ENCODE measurements at regions not wholly inside any gene's neighbourhood (a gene's known extent, or its start where the extent isn't known, plus 50 kb on each side); places are given as distances from the start of the nearest gene placed in this dataset.

DNA sequence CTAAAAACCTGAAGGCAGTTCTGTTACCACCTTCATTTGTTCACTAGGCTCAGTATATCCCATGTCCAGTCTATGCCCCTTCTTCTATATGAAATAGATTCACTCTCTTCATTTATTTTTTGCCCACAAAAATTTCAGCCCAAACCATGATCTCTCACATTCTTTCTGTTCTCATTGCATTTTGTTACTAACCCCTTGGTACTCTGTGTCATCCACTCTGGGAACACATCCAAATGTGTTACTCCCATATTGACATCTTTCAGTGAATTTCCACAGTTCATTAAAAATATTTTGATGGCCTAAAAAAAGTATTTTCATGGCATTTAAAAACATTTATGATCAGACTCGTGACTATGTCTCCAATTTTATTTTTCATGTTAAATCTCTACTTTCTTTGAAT is 378.9 kb downstream of the SLITRK1 start:
- TF ChIP-seq, protein P1, sequence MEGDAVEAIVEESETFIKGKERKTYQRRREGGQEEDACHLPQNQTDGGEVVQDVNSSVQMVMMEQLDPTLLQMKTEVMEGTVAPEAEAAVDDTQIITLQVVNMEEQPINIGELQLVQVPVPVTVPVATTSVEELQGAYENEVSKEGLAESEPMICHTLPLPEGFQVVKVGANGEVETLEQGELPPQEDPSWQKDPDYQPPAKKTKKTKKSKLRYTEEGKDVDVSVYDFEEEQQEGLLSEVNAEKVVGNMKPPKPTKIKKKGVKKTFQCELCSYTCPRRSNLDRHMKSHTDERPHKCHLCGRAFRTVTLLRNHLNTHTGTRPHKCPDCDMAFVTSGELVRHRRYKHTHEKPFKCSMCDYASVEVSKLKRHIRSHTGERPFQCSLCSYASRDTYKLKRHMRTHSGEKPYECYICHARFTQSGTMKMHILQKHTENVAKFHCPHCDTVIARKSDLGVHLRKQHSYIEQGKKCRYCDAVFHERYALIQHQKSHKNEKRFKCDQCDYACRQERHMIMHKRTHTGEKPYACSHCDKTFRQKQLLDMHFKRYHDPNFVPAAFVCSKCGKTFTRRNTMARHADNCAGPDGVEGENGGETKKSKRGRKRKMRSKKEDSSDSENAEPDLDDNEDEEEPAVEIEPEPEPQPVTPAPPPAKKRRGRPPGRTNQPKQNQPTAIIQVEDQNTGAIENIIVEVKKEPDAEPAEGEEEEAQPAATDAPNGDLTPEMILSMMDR (IDR thresholded peaks at IDR 0.05; ENCODE audit: low read depth, low read length, missing input control) = no peak
- no peak for TF ChIP-seq RXRA (IDR thresholded peaks at IDR 0.05)
- TF ChIP-seq, protein P2, sequence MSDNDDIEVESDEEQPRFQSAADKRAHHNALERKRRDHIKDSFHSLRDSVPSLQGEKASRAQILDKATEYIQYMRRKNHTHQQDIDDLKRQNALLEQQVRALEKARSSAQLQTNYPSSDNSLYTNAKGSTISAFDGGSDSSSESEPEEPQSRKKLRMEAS (IDR thresholded peaks at IDR 0.05) = no peak
- TF ChIP-seq, protein P3, sequence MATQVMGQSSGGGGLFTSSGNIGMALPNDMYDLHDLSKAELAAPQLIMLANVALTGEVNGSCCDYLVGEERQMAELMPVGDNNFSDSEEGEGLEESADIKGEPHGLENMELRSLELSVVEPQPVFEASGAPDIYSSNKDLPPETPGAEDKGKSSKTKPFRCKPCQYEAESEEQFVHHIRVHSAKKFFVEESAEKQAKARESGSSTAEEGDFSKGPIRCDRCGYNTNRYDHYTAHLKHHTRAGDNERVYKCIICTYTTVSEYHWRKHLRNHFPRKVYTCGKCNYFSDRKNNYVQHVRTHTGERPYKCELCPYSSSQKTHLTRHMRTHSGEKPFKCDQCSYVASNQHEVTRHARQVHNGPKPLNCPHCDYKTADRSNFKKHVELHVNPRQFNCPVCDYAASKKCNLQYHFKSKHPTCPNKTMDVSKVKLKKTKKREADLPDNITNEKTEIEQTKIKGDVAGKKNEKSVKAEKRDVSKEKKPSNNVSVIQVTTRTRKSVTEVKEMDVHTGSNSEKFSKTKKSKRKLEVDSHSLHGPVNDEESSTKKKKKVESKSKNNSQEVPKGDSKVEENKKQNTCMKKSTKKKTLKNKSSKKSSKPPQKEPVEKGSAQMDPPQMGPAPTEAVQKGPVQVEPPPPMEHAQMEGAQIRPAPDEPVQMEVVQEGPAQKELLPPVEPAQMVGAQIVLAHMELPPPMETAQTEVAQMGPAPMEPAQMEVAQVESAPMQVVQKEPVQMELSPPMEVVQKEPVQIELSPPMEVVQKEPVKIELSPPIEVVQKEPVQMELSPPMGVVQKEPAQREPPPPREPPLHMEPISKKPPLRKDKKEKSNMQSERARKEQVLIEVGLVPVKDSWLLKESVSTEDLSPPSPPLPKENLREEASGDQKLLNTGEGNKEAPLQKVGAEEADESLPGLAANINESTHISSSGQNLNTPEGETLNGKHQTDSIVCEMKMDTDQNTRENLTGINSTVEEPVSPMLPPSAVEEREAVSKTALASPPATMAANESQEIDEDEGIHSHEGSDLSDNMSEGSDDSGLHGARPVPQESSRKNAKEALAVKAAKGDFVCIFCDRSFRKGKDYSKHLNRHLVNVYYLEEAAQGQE (IDR thresholded peaks at IDR 0.05) = no peak
- no peak for TF ChIP-seq TAF1 (conservative IDR thresholded peaks at IDR 0.05)
- no peak for TF ChIP-seq GABPA (IDR thresholded peaks at IDR 0.05 in 1 of 2, conservative IDR thresholded peaks at IDR 0.05 in 1 of 2)
- TF ChIP-seq FOXA1 (IDR thresholded peaks at IDR 0.05) = no peak
- TF ChIP-seq, protein P4, sequence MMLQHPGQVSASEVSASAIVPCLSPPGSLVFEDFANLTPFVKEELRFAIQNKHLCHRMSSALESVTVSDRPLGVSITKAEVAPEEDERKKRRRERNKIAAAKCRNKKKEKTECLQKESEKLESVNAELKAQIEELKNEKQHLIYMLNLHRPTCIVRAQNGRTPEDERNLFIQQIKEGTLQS (IDR thresholded peaks at IDR 0.05) = no peak
- TF ChIP-seq SP1 (IDR thresholded peaks at IDR 0.05) = no peak
- TF ChIP-seq JUND (IDR thresholded peaks at IDR 0.05) = no peak
- TF ChIP-seq RAD21 (IDR thresholded peaks at IDR 0.05) = no peak
- no peak for TF ChIP-seq YY1 (IDR thresholded peaks at IDR 0.05)
